GM18505 (cell line): ENCODE measurements at regions not wholly inside any gene's neighbourhood (a gene's known extent, or its start where the extent isn't known, plus 50 kb on each side); places are given as distances from the start of the nearest gene placed in this dataset.
"Not testable (repeated sequence)": the region's sequence is repeated elsewhere in the genome, so short reads cannot be mapped to it uniquely, and the experiment has no call there.

Source experiments
- ATAC-seq: cut with Tn5 transposase; IDR thresholded peaks from one replicate; pipeline ENCODE4 v1.9.1; 2021; ENCODE audit not compliant: unreplicated experiment
- POLR2A ChIP-seq: IDR thresholded peaks from 4 replicates; pipeline ENCODE4 v1.6.1; 2011; ENCODE audit warnings: borderline replicate concordance; ENCODE audit not compliant: insufficient read depth, insufficient read length; ENCODE audit errors: extremely low read depth

- TF ChIP-seq POLR2A = no peak
- ATAC-seq = no peak
Observed at GRCh38 chr6:21726676-21727075, 133.1 kb downstream of the SOX4 start.

- TF ChIP-seq POLR2A = no peak
Observed at GRCh38 chr6:21728141-21728540, 134.6 kb downstream of the SOX4 start.

GRCh38 chr6:21729431-21729830 is 135.9 kb downstream of the SOX4 start:
- TF ChIP-seq POLR2A = no peak
- ATAC-seq = no peak

More at GRCh38 chr6:21728141-21728540, 134.6 kb downstream of the SOX4 start:
- no peak for ATAC-seq

GRCh38 chr6:21730533-21730932 is 137.0 kb downstream of the SOX4 start:
- TF ChIP-seq POLR2A = no peak
- no peak for ATAC-seq

GRCh38 chr6:21731411-21732031 is 138.0 kb downstream of the SOX4 start:
- ATAC-seq = no peak

GRCh38 chr6:21732032-21732730 is 138.6 kb downstream of the SOX4 start:
- ATAC-seq = not testable (repeated sequence)

More at GRCh38 chr6:21731411-21732031, 138.0 kb downstream of the SOX4 start:
- TF ChIP-seq POLR2A = no peak

GRCh38 chr6:21732731-21733130 is 139.2 kb downstream of the SOX4 start:
- TF ChIP-seq POLR2A = no peak
- ATAC-seq = no peak

- ATAC-seq = no peak
- no peak for TF ChIP-seq POLR2A
Observed at GRCh38 chr6:21733311-21733710, 139.8 kb downstream of the SOX4 start.

GRCh38 chr6:21734204-21734603 is 140.7 kb downstream of the SOX4 start:
- no peak for TF ChIP-seq POLR2A
- no peak for ATAC-seq

GRCh38 chr6:21738180-21739094 is 144.9 kb downstream of the SOX4 start:
- no peak for ATAC-seq
- no peak for TF ChIP-seq POLR2A

GRCh38 chr6:21739241-21739640 is 145.7 kb downstream of the SOX4 start:
- ATAC-seq = no peak

GRCh38 chr6:21739838-21740237 is 146.3 kb downstream of the SOX4 start:
- TF ChIP-seq POLR2A = no peak
- no peak for ATAC-seq

More at GRCh38 chr6:21739241-21739640, 145.7 kb downstream of the SOX4 start:
- no peak for TF ChIP-seq POLR2A

GRCh38 chr6:21740376-21741124 is 147.0 kb downstream of the SOX4 start:
- TF ChIP-seq POLR2A = no peak
- ATAC-seq = no peak
